PFSK-1 (cell line): ENCODE measurements at regions not wholly inside any gene's neighbourhood (a gene's known extent, or its start where the extent isn't known, plus 50 kb on each side); places are given as distances from the start of the nearest gene placed in this dataset.

ENCODE experiments used
- POLR2AphosphoS5 ChIP-seq: IDR thresholded peaks from 2 replicates; pipeline ENCODE4 v1.6.1; 2012; ENCODE audit warnings: low read depth, mild to moderate bottlenecking, control low read depth, low read length, moderate library complexity
- REST ChIP-seq, 2 experiments: IDR thresholded peaks; 2 replicates each; pipeline versions ENCODE4 v1.6.1 to v1.8.0; 2011 to 2012; ENCODE audit warnings: low read depth in 2 of 2, low read length in 2 of 2, control low read depth in 1 of 2, inconsistent platforms in 1 of 2, mild to moderate bottlenecking in 1 of 2, moderate library complexity in 1 of 2; ENCODE audit not compliant: insufficient read depth in 1 of 2

GRCh38 chr9:28319981-28320380 is 746.7 kb upstream of the C9orf72 start:
- TF ChIP-seq REST (IDR thresholded peaks at IDR 0.05; ENCODE audit: insufficient read depth in 1 of 2, low read depth in 2 of 2, low read length in 2 of 2): no peak
- no peak for TF ChIP-seq POLR2AphosphoS5
